ENCODE measurements at regions not wholly inside any gene's neighbourhood (a gene's known extent, or its start where the extent isn't known, plus 50 kb on each side); places are given as distances from the start of the nearest gene placed in this dataset.

GRCh38 chr3:182370949-182371348 lies 422.4 kb upstream of the ATP11B start:
- TF ChIP-seq POLR2A (IDR thresholded peaks at IDR 0.05): no peak
- no peak for TF ChIP-seq POLR2AphosphoS5 (IDR thresholded peaks at IDR 0.05; ENCODE audit: insufficient read depth in 1 of 2, low read depth in 1 of 2)
- TF ChIP-seq CTCF (IDR thresholded peaks at IDR 0.05): no peak
- Histone ChIP-seq H3K27me3 (no peaks in the 10 kb centered on the region), H3K27ac (no peak overlapping the region), H3K4me1 (no peaks in the 10 kb centered on the region), H3K36me3 (no peaks in the 10 kb centered on the region), H3K4me3 (no peak overlapping the region), H3K9me3 (no peaks in the 10 kb centered on the region)
- DNase-seq (ENCODE audit: extremely low spot score in 2 of 2): no peak
- intact Hi-C loops (cut with DNase I): no loop called here

- no peaks in the 10 kb centered on the region for H3K36me3 ChIP-seq
- intact Hi-C loops (cut with DNase I): no loop called here
- no peaks in the 10 kb centered on the region for H3K9me3 ChIP-seq
- H3K4me3 ChIP-seq: no peak overlapping the region
- H3K27me3 ChIP-seq: no peaks in the 10 kb centered on the region
- H3K27ac ChIP-seq: no peak overlapping the region
- no peak for TF ChIP-seq POLR2AphosphoS5 (IDR thresholded peaks at IDR 0.05; ENCODE audit: insufficient read depth in 1 of 2, low read depth in 1 of 2)
- TF ChIP-seq CTCF (IDR thresholded peaks at IDR 0.05): no peak
- no peak for TF ChIP-seq POLR2A (IDR thresholded peaks at IDR 0.05)
- H3K4me1 ChIP-seq: no peaks in the 10 kb centered on the region
- DNase-seq (ENCODE audit: extremely low spot score in 2 of 2): no peak
Observed at GRCh38 chr3:182375916-182376315, 417.4 kb upstream of the ATP11B start.

- intact Hi-C loops (cut with DNase I): no loop called here
- no peaks in the 10 kb centered on the region for H3K27me3 ChIP-seq
- DNase-seq (ENCODE audit: extremely low spot score in 2 of 2): no peak
- no peaks in the 10 kb centered on the region for H3K4me1 ChIP-seq
- no peaks in the 10 kb centered on the region for H3K36me3 ChIP-seq
- H3K9me3 ChIP-seq: no peaks in the 10 kb centered on the region
- no peak overlapping the region for H3K4me3 ChIP-seq
- TF ChIP-seq POLR2AphosphoS5 (IDR thresholded peaks at IDR 0.05; ENCODE audit: insufficient read depth in 1 of 2, low read depth in 1 of 2) (no peak), CTCF (IDR thresholded peaks at IDR 0.05) (no peak), POLR2A (IDR thresholded peaks at IDR 0.05) (no peak)
- H3K27ac ChIP-seq: no peak overlapping the region
Observed at GRCh38 chr3:182382112-182382857, 411.0 kb upstream of the ATP11B start.

- no peaks in the 10 kb centered on the region for H3K27me3 ChIP-seq
- H3K4me3 ChIP-seq: no peak overlapping the region
- H3K9me3 ChIP-seq: no peaks in the 10 kb centered on the region
- DNase-seq (ENCODE audit: extremely low spot score in 2 of 2): no peak
- no peaks in the 10 kb centered on the region for H3K36me3 ChIP-seq
- intact Hi-C loops (cut with DNase I): no loop called here
- no peak for TF ChIP-seq POLR2AphosphoS5 (IDR thresholded peaks at IDR 0.05; ENCODE audit: insufficient read depth in 1 of 2, low read depth in 1 of 2)
- H3K27ac ChIP-seq: no peak overlapping the region
- no peaks in the 10 kb centered on the region for H3K4me1 ChIP-seq
Observed at GRCh38 chr3:182384221-182384620, 409.1 kb upstream of the ATP11B start.

GRCh38 chr3:182385356-182385755 lies 407.9 kb upstream of the ATP11B start:
- no peak for TF ChIP-seq CTCF (IDR thresholded peaks at IDR 0.05)
- TF ChIP-seq POLR2A (IDR thresholded peaks at IDR 0.05): no peak
- TF ChIP-seq POLR2AphosphoS5 (IDR thresholded peaks at IDR 0.05; ENCODE audit: insufficient read depth in 1 of 2, low read depth in 1 of 2): no peak
- no peaks in the 10 kb centered on the region for H3K36me3 ChIP-seq
- DNase-seq (ENCODE audit: extremely low spot score in 2 of 2): no peak
- no peaks in the 10 kb centered on the region for H3K9me3 ChIP-seq
- H3K27ac ChIP-seq: no peak overlapping the region
- no peaks in the 10 kb centered on the region for H3K4me1 ChIP-seq
- no peak overlapping the region for H3K4me3 ChIP-seq
- intact Hi-C loops (cut with DNase I): loop anchor here (5.0 kb wide), 1 partner anchor 1052 kb away; no protein-coding TSS in a partner anchor
- H3K27me3 ChIP-seq: no peaks in the 10 kb centered on the region

Measured in vagina (tissue), 2 donors.